Endometrial microvascular endothelial cells (primary cell): ENCODE measurements at regions not wholly inside any gene's neighbourhood (a gene's known extent, or its start where the extent isn't known, plus 50 kb on each side); places are given as distances from the start of the nearest gene placed in this dataset.
"Not testable (repeated sequence)": the region's sequence is repeated elsewhere in the genome, so short reads cannot be mapped to it uniquely, and the experiment has no call there.

ENCODE experiments used
- in situ Hi-C: cut with HindIII; loops from 2 replicates; pipeline ENCODE4 v1.10.0; 2017; ENCODE audit warnings: low sequenced_read_pairs, low pct_unique_long_range_greater_than_20kb; ENCODE audit errors: inconsistent ontology term

- in situ Hi-C loops: no loop called here
Observed at GRCh38 chr6:141491684-141492083, 641.0 kb upstream of the GJE1 start.

- in situ Hi-C loops: no loop called here
Observed at GRCh38 chr6:141490982-141491381, 641.7 kb upstream of the GJE1 start.

- in situ Hi-C loops: no loop called here
Observed at GRCh38 chr6:141488488-141488887, 644.2 kb upstream of the GJE1 start.

GRCh38 chr6:141486942-141487341 lies 645.8 kb upstream of the GJE1 start:
- in situ Hi-C loops: no loop called here

- in situ Hi-C loops: no loop called here
Observed at GRCh38 chr6:141484711-141485110, 648.0 kb upstream of the GJE1 start.

- in situ Hi-C loops: no loop called here
Observed at GRCh38 chr6:141483598-141484061, 649.1 kb upstream of the GJE1 start.

GRCh38 chr6:141482796-141483597 lies 649.7 kb upstream of the GJE1 start:
- in situ Hi-C loops: no loop called here

GRCh38 chr6:141475259-141475658 lies 657.5 kb upstream of the GJE1 start:
- in situ Hi-C loops: no loop called here

GRCh38 chr6:141472162-141472928 lies 660.4 kb upstream of the GJE1 start:
- in situ Hi-C loops: no loop called here

- in situ Hi-C loops: no loop called here
Observed at GRCh38 chr6:141470810-141471209, 661.9 kb upstream of the GJE1 start.

GRCh38 chr6:141467881-141468280 lies 664.8 kb upstream of the GJE1 start:
- in situ Hi-C loops: no loop called here

- in situ Hi-C loops: no loop called here
Observed at GRCh38 chr6:141467041-141467440, 665.7 kb upstream of the GJE1 start.

- in situ Hi-C loops: no loop called here
Observed at GRCh38 chr6:141464896-141465295, 667.8 kb upstream of the GJE1 start.

- in situ Hi-C loops: no loop called here
Observed at GRCh38 chr6:141464490-141464889, 668.2 kb upstream of the GJE1 start.

GRCh38 chr6:141463237-141463977 lies 669.3 kb upstream of the GJE1 start:
- in situ Hi-C loops: no loop called here

- in situ Hi-C loops: no loop called here
Observed at GRCh38 chr6:141460743-141461484, 671.8 kb upstream of the GJE1 start.

GRCh38 chr6:141460245-141460644 lies 672.5 kb upstream of the GJE1 start:
- in situ Hi-C loops: not testable (repeated sequence)

- in situ Hi-C loops: not testable (repeated sequence)
Observed at GRCh38 chr6:141457984-141458383, 674.7 kb upstream of the GJE1 start.

GRCh38 chr6:141452354-141452686 lies 680.4 kb upstream of the GJE1 start:
- in situ Hi-C loops: no loop called here
